Tibial artery (tissue), 4 donors: ENCODE measurements at regions not wholly inside any gene's neighbourhood (a gene's known extent, or its start where the extent isn't known, plus 50 kb on each side); places are given as distances from the start of the nearest gene placed in this dataset.

Experiments
- DNase-seq, 2 donors: peaks; one replicate each; pipeline ENCODE4 v3.0.0-alpha.2; 2019
- H3K27ac ChIP-seq, 2 donors: fragments of 200-600 bp; sonication (generic) in 1 of 2; 1 replicate in 1 of 2; 2 replicates in 1 of 2; pipeline ENCODE4 v1.5.1; 2018 to 2019; ENCODE audit warnings: mild to moderate bottlenecking in 1 of 2
- H3K27me3 ChIP-seq, 2 donors: fragments of 200-600 bp; sonication (generic) in 1 of 2; one replicate each; pipeline versions ENCODE4 v1.5.1 to v1.6.0; 2016 to 2019
- H3K36me3 ChIP-seq, 3 donors: fragments of 200-600 bp; sonication (generic) in 2 of 3; one replicate each; pipeline ENCODE4 v1.5.1; 2016 to 2019; ENCODE audit warnings: mild to moderate bottlenecking in 2 of 3
- H3K4me1 ChIP-seq, 4 donors: fragments of 200-600 bp; sonication (generic) in 2 of 4; 1 replicate in 3 of 4; 2 replicates in 1 of 4; pipeline ENCODE4 v1.5.1; 2016 to 2019
- H3K4me3 ChIP-seq, 2 donors: fragments of 200-600 bp; sonication (generic) in 1 of 2; 1 replicate in 1 of 2; 2 replicates in 1 of 2; pipeline ENCODE4 v1.5.1; 2018 to 2019; ENCODE audit warnings: mild to moderate bottlenecking in 2 of 2
- H3K9me3 ChIP-seq, 3 donors: fragments of 200-600 bp; sonication (generic) in 1 of 3; one replicate each; pipeline ENCODE4 v1.5.1; 2016 to 2019
- CTCF ChIP-seq, 2 experiments: fragments of 200-600 bp in 1 of 2; fragments of 450-650 bp in 1 of 2; IDR thresholded peaks; one replicate each; pipeline ENCODE4 v1.5.1; 2017 to 2019; ENCODE audit warnings: antibody characterized with exemption in 2 of 2, mild to moderate bottlenecking in 1 of 2, moderate library complexity in 1 of 2
- intact Hi-C: fragments of 100-400 bp; cut with DNase I; formaldehyde crosslinking; loops from one replicate; pipeline ENCODE4 v1.15.0; 2023; ENCODE audit warnings: low total_unique reads

GRCh38 chr10:35827783-35828182, 185.7 kb upstream of the FZD8 start:
- no peak for DNase-seq
- TF ChIP-seq CTCF (IDR thresholded peaks at IDR 0.05) = no peak
- H3K4me3 ChIP-seq = no peak overlapping the region
- no peaks in the 10 kb centered on the region for H3K36me3 ChIP-seq
- intact Hi-C loops = loop anchor here (10.0 kb wide), 1 partner anchor 703 kb away; the partner anchor contains the start of gene CREM
- H3K9me3 ChIP-seq = no peaks in the 10 kb centered on the region
- no peak overlapping the region for H3K27ac ChIP-seq
- H3K4me1 ChIP-seq = peaks cover 0 to 27% (median 24%) of the 10 kb centered on the region in 4 donors
- no peaks in the 10 kb centered on the region for H3K27me3 ChIP-seq

GRCh38 chr10:35824704-35825103, 182.6 kb upstream of the FZD8 start:
- Histone ChIP-seq H3K27ac (peak overlapping the region; percentile 60 to 74), H3K9me3 (no peaks in the 10 kb centered on the region), H3K4me1 (peaks cover 0 to 51% (median 39%) of the 10 kb centered on the region in 4 donors), H3K36me3 (no peaks in the 10 kb centered on the region), H3K4me3 (no peak overlapping the region), H3K27me3 (no peaks in the 10 kb centered on the region)
- peak; percentile 16 to 41 for TF ChIP-seq CTCF (IDR thresholded peaks at IDR 0.05)
- peak in 1 of 2 donors; percentile 34 for DNase-seq
- intact Hi-C loops = loop anchor here (10.0 kb wide), 1 partner anchor 700 kb away; the partner anchor contains the start of gene CREM

DNA sequence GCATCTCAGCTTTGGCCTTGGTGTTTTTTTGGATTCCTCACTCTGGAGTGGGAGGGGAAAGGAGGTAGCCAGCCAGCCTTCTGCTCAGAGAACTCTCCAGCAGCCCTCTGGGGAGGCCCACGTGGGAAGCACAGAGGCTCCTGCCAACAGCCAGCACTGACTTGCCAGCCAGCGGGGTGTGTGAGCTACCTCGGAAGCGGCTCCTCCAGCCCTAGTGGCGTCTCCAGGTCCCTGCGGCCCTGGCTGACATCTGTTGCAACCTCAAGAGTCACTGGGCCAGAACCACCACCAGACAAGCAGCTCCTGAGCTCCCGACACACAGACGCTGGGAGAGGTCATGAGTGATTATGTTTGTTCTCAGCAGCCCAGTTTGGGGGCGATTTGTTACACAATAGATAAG, 180.2 kb upstream of the FZD8 start:
- H3K27ac ChIP-seq = peak overlapping the region; percentile 60 to 74
- intact Hi-C loops = loop anchor here (10.0 kb wide), 1 partner anchor 698 kb away; the partner anchor contains the start of gene CREM
- no peaks in the 10 kb centered on the region for H3K27me3 ChIP-seq
- no peaks in the 10 kb centered on the region for H3K9me3 ChIP-seq
- no peak overlapping the region for H3K4me3 ChIP-seq
- peak; percentile 94 to 99 for DNase-seq
- H3K36me3 ChIP-seq = no peaks in the 10 kb centered on the region
- peaks cover 0 to 48% (median 36%) of the 10 kb centered on the region in 4 donors for H3K4me1 ChIP-seq
- peak; percentile 64 to 83 for TF ChIP-seq CTCF (IDR thresholded peaks at IDR 0.05)

DNA sequence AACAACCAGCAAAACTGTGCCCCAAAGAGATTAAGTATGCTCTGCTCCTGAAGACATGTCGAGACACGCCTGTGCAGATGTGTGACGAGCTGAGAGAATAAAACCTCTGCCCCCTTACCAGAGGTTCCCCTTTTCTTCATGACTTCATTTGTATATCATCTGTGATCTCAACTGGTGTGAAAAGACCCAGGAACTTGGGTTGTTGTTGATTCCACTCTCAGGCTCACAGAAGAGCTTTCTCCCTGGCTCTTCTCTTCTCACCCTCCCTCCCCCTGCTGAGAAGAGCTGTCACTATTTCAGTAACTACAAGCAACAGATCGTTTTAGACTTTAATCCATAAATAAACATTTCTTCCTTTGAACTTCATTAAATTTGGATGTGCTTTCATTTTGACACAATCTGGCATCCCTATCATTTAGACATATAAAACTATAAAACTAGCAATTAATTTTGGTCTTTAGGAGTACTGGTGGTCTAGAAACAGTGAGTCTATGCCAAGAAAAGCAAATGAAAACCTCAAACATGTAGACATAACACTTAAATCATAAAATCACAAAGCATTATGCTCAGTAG, 179.3 kb upstream of the FZD8 start:
- Histone ChIP-seq H3K4me1 (peaks cover 0 to 48% (median 36%) of the 10 kb centered on the region in 4 donors), H3K4me3 (no peak overlapping the region), H3K36me3 (no peaks in the 10 kb centered on the region), H3K27me3 (no peaks in the 10 kb centered on the region), H3K27ac (peak overlapping the region; percentile 60 to 74), H3K9me3 (no peaks in the 10 kb centered on the region)
- no peak for DNase-seq
- TF ChIP-seq CTCF (IDR thresholded peaks at IDR 0.05) = no peak
- intact Hi-C loops = loop anchor here (10.0 kb wide), 1 partner anchor 697 kb away; the partner anchor contains the start of gene CREM

DNA sequence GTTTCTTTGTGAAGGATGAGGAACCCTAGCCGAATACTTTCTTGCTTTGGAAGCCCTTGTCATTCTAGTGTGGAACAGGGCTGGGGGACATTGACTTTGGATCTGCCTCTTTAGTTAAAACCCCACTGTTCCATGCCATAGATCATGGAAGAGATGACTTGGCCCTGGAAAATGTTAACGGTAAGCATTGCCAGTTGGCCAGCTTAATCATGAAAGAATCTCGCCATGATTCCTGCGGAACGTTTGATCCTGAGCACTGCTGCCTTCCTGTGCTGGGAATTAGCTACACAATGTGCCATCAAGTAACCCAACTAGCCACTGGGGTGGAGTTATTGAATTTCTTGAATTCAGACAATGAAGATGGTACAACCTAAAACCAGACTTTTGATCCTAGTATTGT, 177.6 kb upstream of the FZD8 start:
- no peaks in the 10 kb centered on the region for H3K36me3 ChIP-seq
- H3K4me1 ChIP-seq = peaks cover 0 to 38% (median 30%) of the 10 kb centered on the region in 4 donors
- no peaks in the 10 kb centered on the region for H3K9me3 ChIP-seq
- H3K27ac ChIP-seq = no peak overlapping the region
- intact Hi-C loops = loop anchor here (10.0 kb wide), 1 partner anchor 695 kb away; the partner anchor contains the start of gene CREM
- no peak for TF ChIP-seq CTCF (IDR thresholded peaks at IDR 0.05)
- no peak overlapping the region for H3K4me3 ChIP-seq
- no peaks in the 10 kb centered on the region for H3K27me3 ChIP-seq
- DNase-seq = no peak
